Skeletal muscle tissue (tissue), 3 donors: ENCODE measurements at regions not wholly inside any gene's neighbourhood (a gene's known extent, or its start where the extent isn't known, plus 50 kb on each side); places are given as distances from the start of the nearest gene placed in this dataset.

ENCODE experiments used
- H3K27ac ChIP-seq: one replicate; pipeline ENCODE4 v1.7.0; 2013; ENCODE audit warnings: mild to moderate bottlenecking, low read depth, low read length, inconsistent platforms
- H3K27me3 ChIP-seq, 3 donors: one replicate each; pipeline ENCODE4 v1.7.0; 2013; ENCODE audit warnings: low read length in 3 of 3; ENCODE audit not compliant: control insufficient read depth in 3 of 3, insufficient read depth in 3 of 3
- H3K36me3 ChIP-seq, 3 donors: one replicate each; pipeline ENCODE4 v1.7.0; 2013; ENCODE audit warnings: low read length in 3 of 3; ENCODE audit not compliant: control insufficient read depth in 3 of 3, insufficient read depth in 3 of 3
- H3K4me1 ChIP-seq, 3 donors: one replicate each; pipeline ENCODE4 v1.7.0; 2013; ENCODE audit warnings: low read length in 3 of 3, mild to moderate bottlenecking in 3 of 3; ENCODE audit not compliant: control insufficient read depth in 3 of 3, insufficient read depth in 3 of 3
- H3K4me3 ChIP-seq, 3 donors: one replicate each; pipeline ENCODE4 v1.7.0; 2013; ENCODE audit warnings: low read length in 3 of 3
- H3K9ac ChIP-seq, 3 donors: one replicate each; pipeline ENCODE4 v1.7.0; 2013; ENCODE audit warnings: low read length in 3 of 3, mild to moderate bottlenecking in 3 of 3, moderate library complexity in 2 of 3, low read depth in 1 of 3
- H3K9me3 ChIP-seq, 3 donors: one replicate each; pipeline ENCODE4 v1.7.0; 2013; ENCODE audit warnings: low read length in 3 of 3; ENCODE audit not compliant: control insufficient read depth in 3 of 3
- donor health status: Osteomylitis.

GRCh38 chr14:101709962-101710931 is 51.3 kb upstream of the PPP2R5C start:
- Histone ChIP-seq H3K4me1 (peaks cover 9 to 24% (median 15%) of the 10 kb centered on the region in 3 donors), H3K9me3 (peaks cover 0 to 2% (median 0%) of the 10 kb centered on the region in 3 donors), H3K36me3 (no peaks in the 10 kb centered on the region), H3K27ac (no peak overlapping the region), H3K4me3 (no peak overlapping the region), H3K27me3 (peaks cover 0 to 13% (median 0%) of the 10 kb centered on the region in 3 donors), H3K9ac (no peak overlapping the region)

- no peak overlapping the region for H3K9ac ChIP-seq
- H3K27ac ChIP-seq, result no peak overlapping the region
- peaks cover 0 to 10% (median 0%) of the 10 kb centered on the region in 3 donors for H3K27me3 ChIP-seq
- H3K4me3 ChIP-seq, result no peak overlapping the region
- peaks cover 0 to 2% (median 0%) of the 10 kb centered on the region in 3 donors for H3K9me3 ChIP-seq
- H3K36me3 ChIP-seq, result no peaks in the 10 kb centered on the region
- H3K4me1 ChIP-seq, result peaks cover 9 to 21% (median 15%) of the 10 kb centered on the region in 3 donors
Measured at GRCh38 chr14:101711041-101711856, 50.3 kb upstream of the PPP2R5C start.
